ENCODE measurements at regions not wholly inside any gene's neighbourhood (a gene's known extent, or its start where the extent isn't known, plus 50 kb on each side); places are given as distances from the start of the nearest gene placed in this dataset.
"Not testable (repeated sequence)": the region's sequence is repeated elsewhere in the genome, so short reads cannot be mapped to it uniquely, and the experiment has no call there.

DNA sequence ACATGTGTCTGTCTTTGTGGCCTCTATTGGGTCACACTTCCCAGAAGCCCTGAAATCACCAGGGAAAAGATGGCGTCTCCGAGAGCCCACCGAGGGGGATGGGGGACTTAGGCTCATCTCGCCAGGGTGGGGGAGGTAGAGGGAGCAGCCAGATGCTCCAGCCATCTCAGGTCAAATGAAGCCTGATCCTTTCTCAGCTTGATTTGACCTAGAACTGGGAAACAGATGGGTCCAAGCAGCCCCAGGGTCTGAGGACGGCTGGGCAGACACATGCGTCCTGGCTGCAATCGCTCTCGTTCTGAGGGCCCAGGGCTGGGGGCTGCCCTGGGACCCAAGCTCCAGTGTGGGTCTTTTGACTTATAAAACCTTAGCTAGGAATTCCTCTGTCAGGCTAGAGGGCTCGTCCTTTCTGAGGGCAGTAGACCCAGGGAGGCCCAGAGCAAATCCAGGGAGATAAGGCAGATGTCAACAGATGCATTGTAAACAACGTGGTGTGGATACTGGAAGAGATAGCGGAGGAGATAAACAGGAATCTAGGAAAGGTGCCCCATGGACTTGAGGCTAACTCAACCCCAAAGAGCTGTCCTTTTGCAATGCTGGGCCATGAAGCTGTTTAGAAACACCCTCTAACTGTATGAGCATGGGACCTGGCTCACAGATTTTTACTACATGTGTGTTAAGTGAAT is 127.7 kb downstream of the MYCN start:
- H3K4me3 ChIP-seq (ENCODE audit: low read depth, low read length), result no peak overlapping the region
- TF ChIP-seq, protein P1, sequence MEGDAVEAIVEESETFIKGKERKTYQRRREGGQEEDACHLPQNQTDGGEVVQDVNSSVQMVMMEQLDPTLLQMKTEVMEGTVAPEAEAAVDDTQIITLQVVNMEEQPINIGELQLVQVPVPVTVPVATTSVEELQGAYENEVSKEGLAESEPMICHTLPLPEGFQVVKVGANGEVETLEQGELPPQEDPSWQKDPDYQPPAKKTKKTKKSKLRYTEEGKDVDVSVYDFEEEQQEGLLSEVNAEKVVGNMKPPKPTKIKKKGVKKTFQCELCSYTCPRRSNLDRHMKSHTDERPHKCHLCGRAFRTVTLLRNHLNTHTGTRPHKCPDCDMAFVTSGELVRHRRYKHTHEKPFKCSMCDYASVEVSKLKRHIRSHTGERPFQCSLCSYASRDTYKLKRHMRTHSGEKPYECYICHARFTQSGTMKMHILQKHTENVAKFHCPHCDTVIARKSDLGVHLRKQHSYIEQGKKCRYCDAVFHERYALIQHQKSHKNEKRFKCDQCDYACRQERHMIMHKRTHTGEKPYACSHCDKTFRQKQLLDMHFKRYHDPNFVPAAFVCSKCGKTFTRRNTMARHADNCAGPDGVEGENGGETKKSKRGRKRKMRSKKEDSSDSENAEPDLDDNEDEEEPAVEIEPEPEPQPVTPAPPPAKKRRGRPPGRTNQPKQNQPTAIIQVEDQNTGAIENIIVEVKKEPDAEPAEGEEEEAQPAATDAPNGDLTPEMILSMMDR (IDR thresholded peaks at IDR 0.05; ENCODE audit: low read depth, low read length), result no peak

DNA sequence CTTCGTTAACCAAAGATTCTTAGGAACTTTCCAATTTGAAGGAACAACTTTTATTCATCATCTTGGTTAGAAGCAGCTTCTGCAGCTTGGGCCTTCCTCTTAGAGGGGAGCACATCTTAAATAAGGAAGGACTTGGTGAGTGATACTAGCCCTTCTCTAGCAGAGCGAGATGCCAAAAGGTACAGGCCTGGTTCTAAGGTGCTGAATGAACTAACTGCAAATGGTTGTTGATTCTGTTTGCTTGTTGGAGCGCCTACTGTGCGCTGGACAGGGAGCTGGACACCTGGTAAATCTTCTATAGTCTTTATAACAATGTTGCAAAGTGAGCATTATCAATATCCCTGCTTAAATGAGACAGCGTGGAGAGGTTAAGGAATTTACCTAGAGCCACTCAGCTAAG is 127.1 kb downstream of the MYCN start:
- TF ChIP-seq, protein P1 (IDR thresholded peaks at IDR 0.05; ENCODE audit: low read depth, low read length), result no peak
- H3K4me3 ChIP-seq (ENCODE audit: low read depth, low read length), result no peak overlapping the region

DNA sequence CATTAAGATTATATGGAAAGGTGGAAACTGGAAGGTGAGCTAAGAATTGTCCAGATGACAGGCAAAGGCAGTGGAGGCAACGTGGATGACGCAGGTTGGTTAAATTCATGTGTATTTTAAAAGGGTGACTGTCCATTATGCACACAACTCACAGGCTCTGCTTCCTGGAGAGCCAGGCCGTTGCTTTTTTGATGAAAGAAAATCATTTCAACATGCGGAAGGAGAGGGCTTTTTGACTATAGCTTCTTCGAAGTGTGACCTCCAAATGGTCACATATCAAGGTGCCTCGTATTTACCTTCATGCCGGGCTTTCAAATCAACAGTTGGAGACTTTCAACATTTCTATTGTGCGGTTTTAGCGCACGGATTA is 126.7 kb downstream of the MYCN start:
- TF ChIP-seq, protein P1 (IDR thresholded peaks at IDR 0.05; ENCODE audit: low read depth, low read length), result no peak
- no peak overlapping the region for H3K4me3 ChIP-seq (ENCODE audit: low read depth, low read length)

DNA sequence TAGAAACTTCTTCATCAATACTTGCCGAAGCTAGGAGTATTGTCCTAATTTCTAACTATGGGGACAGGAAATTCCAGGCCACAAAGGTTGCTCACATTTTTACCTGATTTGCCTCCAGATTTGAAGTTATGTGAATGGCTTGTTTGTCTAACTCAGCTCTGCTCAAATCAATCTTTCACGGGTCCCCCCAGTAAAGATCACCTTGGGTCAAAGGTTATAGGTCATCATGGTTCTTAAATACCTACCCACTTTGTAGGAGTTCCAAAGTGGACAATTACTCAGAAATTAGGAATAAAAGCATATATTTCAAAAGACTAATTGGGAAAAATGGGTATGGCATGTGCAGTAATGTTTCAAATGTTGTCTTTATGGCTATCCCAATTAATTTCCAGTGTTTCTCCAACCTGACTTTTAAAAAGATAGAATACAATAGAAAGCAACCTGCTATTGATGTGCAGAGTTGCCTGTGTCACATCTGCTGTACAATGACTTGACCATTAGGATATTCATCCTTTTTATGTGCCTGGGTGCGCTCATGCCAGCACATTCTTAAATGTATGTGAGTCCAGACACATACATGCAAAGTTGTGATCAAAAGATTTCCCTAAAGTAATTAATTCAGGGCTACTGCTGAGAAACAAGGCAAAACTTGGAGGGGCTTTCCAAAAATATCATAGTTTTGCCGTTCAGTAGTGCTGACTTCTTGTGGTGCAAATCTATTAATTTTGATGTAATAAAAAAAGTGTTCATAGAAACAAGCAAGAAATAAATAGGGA is 126.1 kb downstream of the MYCN start:
- no peak overlapping the region for H3K4me3 ChIP-seq (ENCODE audit: low read depth, low read length)
- TF ChIP-seq, protein P1 (IDR thresholded peaks at IDR 0.05; ENCODE audit: low read depth, low read length), result no peak

DNA sequence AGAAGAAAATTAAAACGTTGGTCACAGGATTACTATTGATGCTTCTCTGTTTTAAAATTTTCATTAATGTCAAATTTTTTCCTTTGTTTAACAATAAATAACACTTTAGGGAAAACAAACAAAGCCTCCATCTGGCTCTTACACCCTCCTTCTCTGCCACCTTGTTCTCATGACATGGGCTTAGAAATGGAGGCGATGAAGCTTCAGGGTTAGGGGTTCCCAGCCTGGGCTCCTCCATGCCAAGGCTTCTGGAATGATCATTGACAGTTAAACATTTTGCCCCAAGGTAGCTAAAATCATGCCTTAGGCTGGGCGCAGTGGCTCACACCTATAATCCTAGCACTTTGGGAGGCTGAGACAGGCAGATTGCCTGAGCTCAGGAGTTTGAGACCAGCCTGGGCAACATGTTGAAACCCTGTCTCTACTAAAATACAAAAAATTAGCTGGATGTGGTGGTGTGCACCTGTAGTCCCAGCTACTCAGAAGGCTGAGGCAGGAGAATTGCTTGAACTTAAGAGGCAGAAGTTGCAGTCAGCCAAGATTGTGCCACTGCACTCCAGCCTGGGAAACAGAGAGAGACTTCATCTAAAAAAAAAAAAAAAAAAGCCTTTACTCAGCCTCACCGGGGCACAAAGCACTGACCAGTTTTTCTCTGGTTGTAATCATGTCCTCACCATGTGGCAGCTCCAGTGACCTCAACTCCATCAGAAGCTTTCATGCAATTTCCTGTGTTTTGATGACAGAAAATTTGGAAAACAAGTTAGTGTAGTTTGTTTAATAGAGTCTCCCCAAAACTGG is 125.1 kb downstream of the MYCN start:
- H3K4me3 ChIP-seq (ENCODE audit: low read depth, low read length), result not testable (repeated sequence)

DNA sequence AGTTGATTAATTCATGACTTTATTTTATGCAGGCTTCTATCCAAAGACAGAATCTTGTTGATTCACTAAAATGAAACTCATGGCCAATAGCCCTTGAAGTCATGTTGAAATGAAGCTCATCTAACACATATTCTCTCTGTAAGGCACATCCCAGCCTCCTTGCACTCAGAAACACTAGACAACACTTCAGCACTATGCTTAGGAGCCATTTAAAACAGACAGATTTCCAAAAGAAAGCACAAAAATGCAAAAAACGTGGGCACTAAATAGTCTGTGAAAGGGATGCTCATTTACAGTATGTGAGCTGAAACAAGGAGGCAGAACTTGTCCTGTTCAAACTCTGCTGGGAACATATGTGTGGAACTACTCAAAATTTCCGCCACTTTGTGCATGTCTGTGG is 124.4 kb downstream of the MYCN start:
- TF ChIP-seq, protein P1 (IDR thresholded peaks at IDR 0.05; ENCODE audit: low read depth, low read length), result no peak
- H3K4me3 ChIP-seq (ENCODE audit: low read depth, low read length), result no peak overlapping the region

DNA sequence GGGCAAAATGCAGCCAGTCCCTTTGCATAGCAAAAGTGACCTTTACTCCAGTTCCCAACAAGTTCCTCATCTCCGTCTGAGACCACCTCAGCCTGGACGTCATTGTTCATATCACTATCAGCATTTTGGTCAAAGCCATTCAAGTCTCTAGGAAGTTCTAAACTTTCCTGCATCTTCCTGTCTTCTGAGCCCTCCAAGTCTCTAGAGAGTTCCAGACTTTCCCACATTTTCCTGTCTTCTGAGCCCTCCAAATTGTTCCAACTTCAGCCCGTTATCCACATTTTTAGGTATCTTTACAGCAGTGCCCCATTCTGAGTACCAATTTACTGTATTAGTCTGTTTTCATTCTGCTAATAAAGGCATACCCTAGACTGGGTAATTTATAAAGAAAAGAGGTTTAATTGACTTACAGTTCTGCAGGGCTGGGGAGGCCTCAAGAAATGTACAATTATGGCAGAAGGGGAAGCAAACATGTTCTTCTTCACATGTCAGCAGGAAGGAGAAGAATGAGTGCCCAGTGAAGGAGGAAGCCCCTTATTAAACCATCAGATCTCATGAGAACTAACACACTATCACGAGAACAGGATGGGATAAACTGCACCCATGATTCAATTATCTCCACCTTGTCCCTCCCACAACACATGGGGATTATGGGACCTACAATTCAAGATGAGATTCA is 123.7 kb downstream of the MYCN start:
- TF ChIP-seq, protein P1 (IDR thresholded peaks at IDR 0.05; ENCODE audit: low read depth, low read length), result no peak
- H3K4me3 ChIP-seq (ENCODE audit: low read depth, low read length), result no peak overlapping the region
